DOHH2 (cell line): ENCODE measurements at regions not wholly inside any gene's neighbourhood (a gene's known extent, or its start where the extent isn't known, plus 50 kb on each side); places are given as distances from the start of the nearest gene placed in this dataset.

Experiments
- EZH2phosphoT487 ChIP-seq: fragments of 200-600 bp; sonication (generic); IDR thresholded peaks from 2 replicates; pipeline ENCODE4 v1.6.1; 2017; ENCODE audit warnings: borderline replicate concordance, mild to moderate bottlenecking, antibody characterized with exemption, low read length, moderate library complexity, mixed read lengths
- TF ChIP-seq, protein P1 (sequence below): fragments of 200-600 bp; sonication (generic); IDR thresholded peaks from one replicate; pipeline ENCODE4 v1.5.1; 2014; ENCODE audit warnings: antibody characterized with exemption, mild to moderate bottlenecking, low read depth, low read length; ENCODE audit not compliant: poor library complexity, severe bottlenecking

DNA sequence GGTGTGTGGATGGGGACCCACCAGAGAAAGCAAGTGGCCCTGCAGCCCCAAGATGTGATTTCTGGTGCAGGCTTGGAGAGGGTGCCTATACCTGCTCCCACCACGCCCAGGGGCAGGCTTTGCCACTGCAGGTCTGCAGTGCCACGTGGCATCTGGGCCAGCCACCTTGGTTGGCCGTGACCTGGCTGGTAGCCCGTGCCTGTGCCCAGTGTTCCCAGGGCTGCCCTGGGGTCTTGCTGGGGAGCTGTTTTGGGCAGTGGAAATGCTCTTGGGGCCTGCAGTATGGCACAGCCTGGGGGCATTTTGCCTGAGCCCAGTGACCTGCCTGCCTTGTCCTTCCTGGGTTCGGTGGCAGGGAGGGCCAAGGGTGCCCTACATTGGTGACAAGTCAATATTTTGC is 203.4 kb downstream of the UBE3A start:
- TF ChIP-seq, protein P1, sequence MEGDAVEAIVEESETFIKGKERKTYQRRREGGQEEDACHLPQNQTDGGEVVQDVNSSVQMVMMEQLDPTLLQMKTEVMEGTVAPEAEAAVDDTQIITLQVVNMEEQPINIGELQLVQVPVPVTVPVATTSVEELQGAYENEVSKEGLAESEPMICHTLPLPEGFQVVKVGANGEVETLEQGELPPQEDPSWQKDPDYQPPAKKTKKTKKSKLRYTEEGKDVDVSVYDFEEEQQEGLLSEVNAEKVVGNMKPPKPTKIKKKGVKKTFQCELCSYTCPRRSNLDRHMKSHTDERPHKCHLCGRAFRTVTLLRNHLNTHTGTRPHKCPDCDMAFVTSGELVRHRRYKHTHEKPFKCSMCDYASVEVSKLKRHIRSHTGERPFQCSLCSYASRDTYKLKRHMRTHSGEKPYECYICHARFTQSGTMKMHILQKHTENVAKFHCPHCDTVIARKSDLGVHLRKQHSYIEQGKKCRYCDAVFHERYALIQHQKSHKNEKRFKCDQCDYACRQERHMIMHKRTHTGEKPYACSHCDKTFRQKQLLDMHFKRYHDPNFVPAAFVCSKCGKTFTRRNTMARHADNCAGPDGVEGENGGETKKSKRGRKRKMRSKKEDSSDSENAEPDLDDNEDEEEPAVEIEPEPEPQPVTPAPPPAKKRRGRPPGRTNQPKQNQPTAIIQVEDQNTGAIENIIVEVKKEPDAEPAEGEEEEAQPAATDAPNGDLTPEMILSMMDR: no peak
- TF ChIP-seq EZH2phosphoT487: no peak
